DMS 273 (cell line): ENCODE measurements at regions not wholly inside any gene's neighbourhood (a gene's known extent, or its start where the extent isn't known, plus 50 kb on each side); places are given as distances from the start of the nearest gene placed in this dataset.

ENCODE experiments used
- DNase-seq: peaks from one replicate; lab custom pipeline; 2025; ENCODE audit not compliant: unreplicated experiment; lab: John Stamatoyannopoulos, UW

- no peak for DNase-seq
Measured at GRCh38 chr6:165229216-165229615, 80.2 kb downstream of the C6orf118 start.

- DNase-seq = no peak
Measured at GRCh38 chr6:165227644-165228329, 81.6 kb downstream of the C6orf118 start.

- DNase-seq = no peak
Measured at GRCh38 chr6:165223736-165224135, 85.7 kb downstream of the C6orf118 start.

DNA sequence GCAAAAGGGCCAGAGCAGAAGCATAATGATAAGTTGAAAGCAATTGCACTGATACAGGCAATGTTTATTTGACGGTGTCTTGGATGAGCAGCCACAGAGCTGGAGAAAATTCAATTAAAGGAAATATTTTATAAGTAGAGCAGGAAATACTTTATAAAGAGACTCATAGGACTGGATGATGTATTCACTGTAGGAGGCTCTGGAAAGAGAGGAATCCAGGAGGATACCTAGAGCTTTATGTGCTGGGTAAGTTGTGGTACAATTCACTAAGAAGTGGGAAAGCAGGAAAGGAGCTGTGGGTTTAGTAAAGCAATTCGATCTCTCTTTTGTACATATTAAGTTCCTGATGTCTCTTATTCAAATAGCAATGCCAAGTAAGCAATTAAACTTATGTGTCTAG lies 86.3 kb downstream of the C6orf118 start:
- no peak for DNase-seq

DNA sequence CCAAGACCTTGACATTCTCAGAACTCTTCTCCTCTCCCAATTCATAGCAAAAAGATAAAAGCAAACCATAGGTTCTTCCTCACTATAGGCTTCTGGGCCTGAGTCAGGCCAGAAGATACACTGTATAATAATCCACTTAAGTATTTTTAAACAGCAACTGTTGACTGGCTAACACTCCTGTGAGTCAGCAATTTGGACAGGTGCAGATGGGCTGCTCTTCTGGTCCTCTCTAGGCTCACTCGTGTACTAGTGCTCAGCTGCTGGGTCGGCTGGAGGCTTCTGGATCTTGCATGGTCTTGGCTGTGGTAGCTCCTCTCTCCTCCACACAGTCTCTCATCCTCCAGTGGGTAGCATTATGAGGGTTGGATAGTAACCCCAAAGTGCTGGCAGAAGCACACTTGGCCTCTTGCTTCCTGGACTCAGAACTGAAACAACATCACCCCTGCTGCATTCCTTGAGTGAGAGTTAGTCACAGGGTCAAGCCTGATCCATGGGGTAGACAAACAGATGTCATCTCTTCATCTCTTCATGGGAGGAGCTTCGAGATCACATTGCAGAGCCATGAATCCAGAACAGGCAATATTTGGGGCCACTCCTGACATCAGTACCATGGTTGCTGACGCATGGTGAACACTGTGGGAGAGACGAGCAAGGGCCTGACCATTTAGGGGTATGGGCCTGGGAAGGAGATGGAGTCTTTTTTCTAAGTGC lies 86.9 kb downstream of the C6orf118 start:
- DNase-seq = no peak

DNA sequence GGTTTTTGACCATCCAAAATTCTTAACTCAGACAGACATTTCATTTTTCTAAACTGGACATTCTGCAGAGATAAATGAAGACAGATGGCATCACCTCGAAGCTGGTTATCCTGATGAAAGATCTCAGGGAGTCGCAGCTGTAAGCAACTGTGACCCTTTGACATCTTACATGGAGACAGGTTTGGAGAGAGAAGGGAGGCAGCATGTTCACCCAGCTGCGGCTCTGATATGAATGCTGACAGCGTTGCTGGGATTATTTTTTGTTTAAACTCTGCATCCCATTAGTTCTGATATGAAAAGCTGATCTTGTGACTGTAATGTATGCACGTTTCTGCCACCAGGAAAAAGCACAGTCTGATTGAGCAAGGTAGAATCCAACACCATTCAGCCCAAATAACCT lies 89.4 kb downstream of the C6orf118 start:
- no peak for DNase-seq

GRCh38 chr6:165219629-165220028 lies 89.8 kb downstream of the C6orf118 start:
- no peak for DNase-seq

DNA sequence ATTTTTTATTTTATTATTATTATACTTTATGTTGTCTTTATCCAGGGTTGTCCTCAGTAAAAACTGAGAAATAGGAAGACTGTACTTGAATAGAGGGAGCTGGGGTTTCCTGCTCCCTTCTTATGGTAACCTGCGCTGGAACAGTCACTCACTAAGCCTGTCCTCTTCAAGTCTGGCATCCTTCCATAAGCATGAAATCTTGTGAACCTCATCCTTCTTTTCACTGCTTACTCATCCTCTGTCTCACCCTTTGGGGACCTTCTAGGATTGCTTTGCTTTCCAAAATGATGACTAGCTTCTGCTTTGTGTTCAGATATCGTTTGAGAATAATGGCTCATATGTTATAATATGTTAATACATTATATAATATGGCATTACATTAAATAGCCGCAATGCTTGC lies 90.6 kb downstream of the C6orf118 start:
- DNase-seq = no peak

DNA sequence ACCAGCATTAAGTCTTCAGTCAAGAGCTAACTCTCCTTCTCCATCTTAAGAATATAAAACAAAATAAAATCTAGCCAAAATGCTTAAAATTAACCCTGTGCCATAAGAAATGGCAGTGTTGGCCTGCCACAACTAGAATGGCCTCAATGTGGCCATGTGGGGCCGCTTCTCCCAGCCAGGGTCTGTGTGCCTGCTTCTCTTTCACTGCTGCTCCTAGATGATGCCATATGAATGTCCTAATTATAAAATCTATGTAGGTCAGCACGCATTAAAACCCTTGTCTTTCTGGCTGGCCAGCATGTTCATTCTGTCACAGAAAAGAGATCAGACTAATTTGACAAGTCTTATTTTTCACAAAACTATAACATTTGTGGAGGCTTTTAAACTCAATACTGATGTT lies 102.6 kb downstream of the C6orf118 start:
- no peak for DNase-seq

DNA sequence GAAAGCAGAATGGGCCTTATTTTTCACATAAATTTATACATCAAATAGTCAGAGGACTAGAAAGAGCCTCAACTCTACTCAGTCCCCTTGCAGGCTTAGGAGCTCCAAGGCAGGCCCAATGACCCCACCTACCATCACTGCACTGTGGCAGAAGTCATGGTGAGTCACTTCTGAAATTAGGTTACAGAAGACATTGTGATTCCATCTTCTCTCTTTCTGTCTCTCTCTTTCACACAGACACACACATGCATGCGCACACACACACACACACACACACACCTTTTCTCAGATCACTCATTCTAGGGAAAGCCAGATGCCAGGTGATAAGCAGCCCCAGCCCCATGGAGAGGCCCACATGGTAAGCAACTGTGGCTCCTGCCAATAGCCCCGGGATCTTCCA lies 103.8 kb downstream of the C6orf118 start:
- DNase-seq = no peak

- no peak for DNase-seq
Measured at GRCh38 chr6:165204807-165205545, 104.4 kb downstream of the C6orf118 start.

DNA sequence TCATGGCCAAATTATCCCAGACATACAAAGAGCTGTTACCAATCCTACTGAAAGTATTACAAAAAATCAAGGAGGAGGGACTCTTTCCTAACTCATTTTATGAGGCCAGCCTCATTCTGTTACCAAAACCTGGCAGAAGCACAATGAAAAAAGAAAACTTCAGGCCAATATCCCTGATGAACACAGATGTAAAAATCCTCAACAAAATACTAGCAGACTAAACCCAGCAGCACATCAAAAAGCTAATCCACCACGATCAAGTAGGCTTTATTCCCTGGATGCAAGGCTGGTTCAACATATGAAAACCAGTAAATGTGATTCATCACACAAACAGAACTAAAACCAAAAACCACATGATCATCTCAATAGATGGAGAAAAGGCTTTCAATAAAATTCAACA lies 109.2 kb downstream of the C6orf118 start:
- no peak for DNase-seq

DNA sequence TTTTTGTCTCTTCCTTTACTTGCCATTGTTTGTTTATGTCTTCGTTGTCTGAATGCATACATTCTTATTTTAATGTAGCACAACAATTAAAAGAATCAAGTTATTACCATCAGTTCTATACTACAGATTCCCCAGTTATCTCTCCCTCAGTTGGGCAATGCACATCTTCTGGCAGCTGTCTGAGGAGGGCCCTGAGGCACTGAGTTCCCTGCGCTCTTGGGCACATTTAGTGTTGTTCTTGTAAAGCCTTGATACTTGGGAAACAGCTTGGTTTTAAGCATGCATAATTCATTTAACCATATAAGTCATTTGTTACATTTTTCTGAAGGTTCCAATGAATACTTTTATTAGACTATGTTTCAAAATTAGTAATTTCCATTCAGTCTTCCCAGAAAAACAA lies 117.9 kb downstream of the C6orf118 start:
- no peak for DNase-seq

DNA sequence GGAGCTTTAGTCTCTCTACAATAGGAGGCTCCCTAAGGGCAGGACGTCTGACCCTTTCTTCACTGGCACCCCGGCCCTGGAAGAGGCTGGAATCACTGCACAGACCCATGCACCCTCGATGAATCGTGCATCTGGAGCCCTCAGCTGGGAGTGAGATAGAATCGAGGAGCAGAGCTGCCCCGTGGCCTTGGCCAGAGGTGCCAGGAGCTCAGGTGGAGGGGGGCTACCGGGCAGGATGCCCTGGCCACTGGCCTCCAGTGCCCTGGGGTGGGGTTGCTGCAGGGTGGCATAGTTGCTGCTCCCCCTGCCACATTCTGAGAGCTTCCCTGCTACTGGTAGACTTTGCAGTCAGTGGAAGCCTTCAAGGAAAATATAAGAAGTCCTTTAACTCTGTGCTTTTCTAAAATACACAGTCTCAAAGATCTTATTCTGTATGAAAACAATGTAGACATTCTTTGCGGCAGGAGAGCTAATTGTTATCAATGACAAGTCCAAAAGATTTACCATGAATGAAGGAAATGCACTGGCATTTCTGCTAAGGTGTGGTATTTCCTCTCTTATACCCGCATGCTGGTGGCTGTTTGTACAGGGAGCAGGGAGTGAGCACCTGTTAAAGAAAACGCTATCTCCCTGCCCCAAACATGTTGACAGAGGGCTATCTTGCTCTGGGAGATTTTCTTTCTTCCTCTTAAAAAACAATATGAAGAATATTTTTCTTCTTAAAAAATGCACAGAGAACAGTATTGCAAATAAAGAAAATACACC lies 122.8 kb downstream of the C6orf118 start:
- DNase-seq = no peak

DNA sequence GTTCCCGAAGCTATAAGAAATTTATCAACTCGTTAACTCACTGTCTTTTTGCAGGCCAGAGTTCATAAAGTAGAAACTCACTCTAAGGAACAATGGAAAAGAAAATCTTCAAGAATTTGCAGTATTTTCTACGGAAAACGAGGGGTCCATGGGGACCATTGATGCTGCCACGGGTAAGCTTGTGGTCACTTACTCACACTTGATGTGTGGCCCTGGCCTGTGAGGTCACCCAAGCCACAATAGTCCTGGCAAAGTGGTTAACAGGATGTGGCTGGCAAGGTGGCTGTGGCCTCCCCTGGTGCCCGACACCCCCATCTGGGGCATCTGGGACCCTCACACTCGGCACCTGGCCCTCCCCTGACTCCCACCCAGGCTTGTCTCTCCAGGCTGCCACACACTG lies 123.4 kb downstream of the C6orf118 start:
- DNase-seq = no peak

DNA sequence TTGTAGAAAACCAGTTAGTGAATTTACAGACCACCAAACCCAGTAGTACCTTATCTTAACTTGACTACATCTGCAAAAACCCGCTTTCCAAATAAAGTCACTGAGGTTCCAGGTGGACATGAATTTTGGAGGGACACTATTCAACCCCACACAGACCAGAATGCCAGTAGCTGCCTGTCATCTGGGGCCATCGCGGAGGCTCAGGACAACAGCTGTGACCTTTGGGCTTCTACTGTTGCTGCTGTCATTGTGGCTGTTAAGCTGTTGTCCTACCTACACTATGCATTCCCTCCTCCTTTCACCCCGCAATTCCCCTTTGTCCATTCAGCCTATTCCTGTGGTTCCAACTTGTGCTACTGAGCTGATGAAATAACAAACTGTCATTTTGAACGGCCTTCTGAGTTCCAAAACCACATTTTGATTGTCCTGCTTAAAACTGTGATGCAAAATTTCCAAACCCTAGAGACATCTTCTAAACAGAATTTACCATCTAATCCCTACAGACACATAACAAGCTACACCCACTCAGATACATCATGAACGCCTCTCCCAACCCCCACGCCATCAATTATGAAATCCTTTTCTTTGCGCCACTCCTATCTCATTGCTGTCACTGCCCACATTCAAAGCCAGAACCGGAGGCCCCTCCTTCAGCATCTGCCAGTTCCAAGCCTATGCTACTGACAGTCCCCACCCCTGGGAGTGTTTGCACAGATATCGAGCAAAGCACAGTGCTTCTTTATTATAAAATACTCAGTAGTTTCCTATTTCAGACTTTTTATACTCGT lies 125.0 kb downstream of the C6orf118 start:
- no peak for DNase-seq

DNA sequence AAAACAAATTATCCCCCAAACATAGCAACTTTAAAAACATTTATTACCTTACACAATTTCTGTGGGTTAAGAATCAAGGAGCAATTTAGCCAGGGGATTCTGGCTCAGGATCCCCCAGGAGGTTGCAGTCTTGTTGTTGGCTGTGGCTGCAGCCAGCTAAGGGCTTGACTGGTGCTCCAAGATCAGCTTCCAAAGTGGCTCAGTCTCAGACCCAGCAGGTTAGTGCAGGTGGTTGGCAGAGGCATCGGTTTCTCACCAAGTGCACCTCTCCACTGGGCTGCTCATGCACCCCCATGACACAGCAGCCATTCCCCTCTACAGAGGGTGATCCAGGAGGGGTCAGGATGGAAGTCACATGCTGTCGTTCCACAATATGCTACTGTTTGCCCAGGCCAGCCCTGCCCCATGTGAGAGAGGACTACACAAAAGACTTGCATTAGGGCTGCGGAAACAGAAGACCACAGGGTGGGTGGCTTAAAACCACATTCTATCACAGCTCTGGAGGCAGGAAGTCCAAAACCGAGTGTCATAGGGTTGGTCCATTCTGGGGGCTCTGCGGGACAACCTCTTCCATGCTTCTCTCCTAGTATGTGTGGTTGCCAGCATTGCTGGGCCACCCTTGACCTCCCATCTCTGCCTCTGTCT lies 125.8 kb downstream of the C6orf118 start:
- DNase-seq = no peak

- no peak for DNase-seq
Measured at GRCh38 chr6:165183071-165183470, 126.3 kb downstream of the C6orf118 start.

DNA sequence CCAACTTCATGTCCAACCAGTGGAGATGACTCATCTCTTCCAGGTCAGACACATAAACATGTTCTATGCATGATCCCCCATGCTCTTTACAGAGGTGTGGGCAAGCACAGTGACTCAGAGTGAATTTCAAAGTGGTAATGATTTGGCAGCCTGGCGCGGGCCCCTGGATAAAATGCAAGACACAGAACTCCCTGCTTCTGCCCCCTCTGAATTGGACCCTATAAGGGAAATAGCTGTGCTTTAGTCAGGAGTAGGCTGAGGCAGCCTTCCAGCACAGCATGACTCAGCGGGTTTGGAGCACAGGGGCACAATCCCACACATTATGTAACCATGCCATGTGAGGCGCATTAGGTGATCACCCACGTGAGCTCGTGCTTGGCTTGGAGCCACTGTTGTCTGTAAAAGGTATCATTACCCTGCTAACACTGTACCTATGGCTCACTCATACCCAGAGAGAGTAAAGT lies 127.4 kb downstream of the C6orf118 start:
- DNase-seq = no peak

DNA sequence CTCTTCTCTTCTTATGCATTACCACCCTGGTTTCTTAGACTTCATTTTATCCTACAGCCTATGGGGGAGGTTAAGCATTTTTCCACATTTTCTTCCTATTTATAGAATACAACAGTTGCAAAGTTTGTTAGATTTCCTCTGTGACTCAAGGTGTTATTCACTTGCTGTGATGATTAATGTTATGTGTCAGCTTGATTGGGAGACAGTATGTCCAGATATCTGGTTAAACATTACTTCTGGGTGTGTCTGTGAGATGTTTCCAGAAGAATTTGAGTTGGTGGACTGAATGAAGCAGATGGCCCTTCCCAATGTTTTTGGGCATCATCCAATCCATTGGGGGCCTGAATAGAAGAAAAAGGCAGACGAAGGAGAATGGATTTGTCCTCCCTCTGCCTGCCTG lies 131.3 kb downstream of the C6orf118 start:
- DNase-seq = no peak
